ENCODE measurements at regions not wholly inside any gene's neighbourhood (a gene's known extent, or its start where the extent isn't known, plus 50 kb on each side); places are given as distances from the start of the nearest gene placed in this dataset.

DNA sequence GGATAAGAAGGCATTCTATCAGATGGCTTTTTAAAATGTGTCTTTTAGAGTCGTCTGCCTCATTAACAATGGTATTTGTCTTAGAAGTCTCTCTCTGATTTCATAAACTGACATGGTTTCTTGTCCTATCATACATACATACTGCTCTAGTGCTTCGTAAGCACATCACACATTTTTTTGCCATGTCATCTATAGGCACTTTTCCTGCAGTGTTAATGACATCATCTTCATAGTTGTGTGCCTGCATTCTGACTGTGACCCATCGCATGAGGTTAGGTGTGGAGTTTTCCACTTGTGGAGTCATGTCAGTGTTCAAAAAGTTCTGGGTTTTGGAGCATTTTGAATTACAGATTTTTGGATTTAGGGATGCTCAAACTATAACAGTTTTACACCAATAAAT is 361.6 kb upstream of the SPOCK3 start:
- Histone ChIP-seq H3K9me3 (no peaks in the 10 kb centered on the region), H3K4me3 (no peak overlapping the region), H3K36me3 (ENCODE audit: low read depth) (no peaks in the 10 kb centered on the region), H3K4me1 (ENCODE audit: low read depth) (no peaks in the 10 kb centered on the region)
- ATAC-seq = no peak
- no peak for DNase-seq
- intact Hi-C loops (cut with DNase I, micrococcal nuclease) = no loop called here
- TF ChIP-seq, protein P1, sequence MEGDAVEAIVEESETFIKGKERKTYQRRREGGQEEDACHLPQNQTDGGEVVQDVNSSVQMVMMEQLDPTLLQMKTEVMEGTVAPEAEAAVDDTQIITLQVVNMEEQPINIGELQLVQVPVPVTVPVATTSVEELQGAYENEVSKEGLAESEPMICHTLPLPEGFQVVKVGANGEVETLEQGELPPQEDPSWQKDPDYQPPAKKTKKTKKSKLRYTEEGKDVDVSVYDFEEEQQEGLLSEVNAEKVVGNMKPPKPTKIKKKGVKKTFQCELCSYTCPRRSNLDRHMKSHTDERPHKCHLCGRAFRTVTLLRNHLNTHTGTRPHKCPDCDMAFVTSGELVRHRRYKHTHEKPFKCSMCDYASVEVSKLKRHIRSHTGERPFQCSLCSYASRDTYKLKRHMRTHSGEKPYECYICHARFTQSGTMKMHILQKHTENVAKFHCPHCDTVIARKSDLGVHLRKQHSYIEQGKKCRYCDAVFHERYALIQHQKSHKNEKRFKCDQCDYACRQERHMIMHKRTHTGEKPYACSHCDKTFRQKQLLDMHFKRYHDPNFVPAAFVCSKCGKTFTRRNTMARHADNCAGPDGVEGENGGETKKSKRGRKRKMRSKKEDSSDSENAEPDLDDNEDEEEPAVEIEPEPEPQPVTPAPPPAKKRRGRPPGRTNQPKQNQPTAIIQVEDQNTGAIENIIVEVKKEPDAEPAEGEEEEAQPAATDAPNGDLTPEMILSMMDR (IDR thresholded peaks at IDR 0.05) = no peak

DNA sequence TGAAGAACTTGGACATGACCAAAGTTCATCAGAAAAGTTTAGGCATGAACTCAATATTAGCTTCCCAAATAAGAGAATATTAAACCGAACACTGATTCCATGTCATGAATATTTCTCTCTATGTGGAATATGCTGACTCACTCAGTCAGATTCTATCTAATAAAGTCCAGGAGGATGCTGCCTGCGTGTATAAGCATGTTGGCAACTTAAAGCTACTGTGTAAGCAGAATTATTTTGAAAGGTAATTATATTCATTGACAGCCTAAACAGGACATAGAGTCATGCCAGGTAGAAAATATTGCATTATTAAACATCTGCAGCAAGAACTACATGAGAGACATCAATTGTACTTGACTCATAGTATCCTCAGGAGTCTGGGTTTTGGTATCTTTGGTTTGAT is 367.9 kb upstream of the SPOCK3 start:
- TF ChIP-seq, protein P1 (IDR thresholded peaks at IDR 0.05) = no peak
- intact Hi-C loops (cut with DNase I, micrococcal nuclease) = no loop called here
- DNase-seq = no peak
- Histone ChIP-seq H3K36me3 (ENCODE audit: low read depth) (no peaks in the 10 kb centered on the region), H3K4me1 (ENCODE audit: low read depth) (no peaks in the 10 kb centered on the region), H3K4me3 (no peak overlapping the region), H3K9me3 (no peaks in the 10 kb centered on the region)
- ATAC-seq = no peak

DNA sequence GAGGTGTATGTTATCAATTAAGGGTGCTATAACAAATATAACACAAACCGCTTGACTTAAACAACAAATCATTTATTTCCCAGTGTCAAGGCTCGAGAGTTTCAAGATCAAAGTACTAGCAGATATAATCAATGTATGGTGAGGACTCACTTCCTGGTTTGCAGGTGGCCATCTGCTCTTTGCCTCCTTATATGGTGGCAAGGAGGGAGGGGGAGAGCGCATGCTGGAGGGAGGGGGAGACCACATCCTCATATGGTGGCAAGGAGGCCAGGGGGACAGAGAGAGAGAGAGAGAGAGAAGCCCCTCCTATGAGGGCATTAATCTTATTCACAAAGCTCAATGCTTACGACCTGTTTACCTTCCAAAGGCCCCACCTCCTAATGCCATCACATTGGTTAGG is 372.3 kb upstream of the SPOCK3 start:
- ATAC-seq = no peak
- no peak for DNase-seq
- TF ChIP-seq, protein P1 (IDR thresholded peaks at IDR 0.05) = no peak
- no peaks in the 10 kb centered on the region for H3K36me3 ChIP-seq (ENCODE audit: low read depth)
- no peaks in the 10 kb centered on the region for H3K4me1 ChIP-seq (ENCODE audit: low read depth)
- H3K9me3 ChIP-seq = no peaks in the 10 kb centered on the region
- no peak overlapping the region for H3K4me3 ChIP-seq
- intact Hi-C loops (cut with DNase I, micrococcal nuclease) = no loop called here

DNA sequence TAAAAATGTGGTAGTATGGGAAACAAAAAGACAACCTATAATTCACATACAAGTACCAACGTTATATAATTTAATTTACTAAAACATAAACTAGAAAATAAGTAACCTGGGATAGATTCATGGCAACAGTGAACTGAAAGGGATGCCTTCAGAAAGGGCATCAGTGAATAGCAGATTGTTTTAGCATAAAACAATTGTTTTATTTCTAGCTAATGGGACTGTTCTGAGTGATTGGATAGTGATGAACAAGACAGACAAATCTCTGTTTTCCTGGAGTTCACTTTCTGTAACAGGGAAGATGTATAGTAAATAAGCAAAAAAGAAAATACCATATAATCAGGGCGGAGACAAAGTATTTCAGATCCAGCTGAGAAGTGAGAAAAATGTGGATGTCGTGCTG is 379.1 kb upstream of the SPOCK3 start:
- no peak for ATAC-seq
- no peaks in the 10 kb centered on the region for H3K36me3 ChIP-seq (ENCODE audit: low read depth)
- TF ChIP-seq, protein P1 (IDR thresholded peaks at IDR 0.05) = no peak
- no peak for DNase-seq
- intact Hi-C loops (cut with DNase I, micrococcal nuclease) = no loop called here
- H3K4me3 ChIP-seq = no peak overlapping the region
- H3K4me1 ChIP-seq (ENCODE audit: low read depth) = no peaks in the 10 kb centered on the region
- no peaks in the 10 kb centered on the region for H3K9me3 ChIP-seq

DNA sequence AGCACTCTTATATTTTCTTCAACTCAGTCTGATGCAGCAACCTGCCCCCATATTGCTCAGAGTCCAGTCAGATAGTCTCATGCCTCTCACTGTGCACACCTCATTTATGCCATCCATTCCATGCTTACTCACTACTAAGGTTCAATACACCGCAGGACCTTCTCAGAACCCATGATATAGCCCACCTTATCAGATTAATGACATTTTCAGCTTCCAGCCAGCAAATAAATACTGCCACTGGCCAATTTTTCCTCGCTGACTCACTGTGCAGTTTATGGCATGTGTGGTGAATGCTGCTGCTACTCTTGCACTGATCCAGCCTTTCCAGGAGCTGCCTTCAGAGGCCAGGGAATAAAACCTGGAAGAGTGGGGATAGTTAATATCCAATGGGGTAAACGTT is 380.6 kb upstream of the SPOCK3 start:
- H3K4me3 ChIP-seq = no peak overlapping the region
- TF ChIP-seq, protein P1 (IDR thresholded peaks at IDR 0.05) = no peak
- H3K4me1 ChIP-seq (ENCODE audit: low read depth) = no peaks in the 10 kb centered on the region
- no peaks in the 10 kb centered on the region for H3K9me3 ChIP-seq
- ATAC-seq (no peak), DNase-seq (no peak)
- H3K36me3 ChIP-seq (ENCODE audit: low read depth) = no peaks in the 10 kb centered on the region
- intact Hi-C loops (cut with DNase I, micrococcal nuclease) = no loop called here

DNA sequence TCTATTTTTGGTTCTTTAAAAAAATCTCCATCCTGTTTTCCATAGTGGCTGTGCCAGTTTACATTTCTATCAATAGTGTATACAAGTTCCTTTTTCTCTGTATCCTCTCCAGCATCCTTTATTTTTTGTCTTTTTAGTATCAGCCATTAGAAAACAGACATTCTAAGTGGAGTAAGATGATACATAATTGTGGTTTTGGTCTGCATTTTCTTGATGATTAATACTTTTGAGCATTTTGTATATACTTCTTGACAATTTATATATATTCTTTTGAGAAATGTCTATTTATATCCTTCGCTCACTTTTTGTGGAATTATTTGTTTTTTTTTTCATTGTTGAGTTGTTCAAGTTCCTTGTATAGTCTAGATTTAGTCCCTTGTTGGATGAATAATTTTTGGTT is 382.2 kb upstream of the SPOCK3 start:
- intact Hi-C loops (cut with DNase I, micrococcal nuclease) = no loop called here
- H3K4me3 ChIP-seq = no peak overlapping the region
- H3K4me1 ChIP-seq (ENCODE audit: low read depth) = no peaks in the 10 kb centered on the region
- no peak for DNase-seq
- TF ChIP-seq, protein P1 (IDR thresholded peaks at IDR 0.05) = no peak
- ATAC-seq = no peak
- H3K9me3 ChIP-seq = no peaks in the 10 kb centered on the region
- H3K36me3 ChIP-seq (ENCODE audit: low read depth) = no peaks in the 10 kb centered on the region

Data from mucosa of descending colon (tissue), 3 donors.